ENCODE measurements at regions not wholly inside any gene's neighbourhood (a gene's known extent, or its start where the extent isn't known, plus 50 kb on each side); places are given as distances from the start of the nearest gene placed in this dataset.

DNA sequence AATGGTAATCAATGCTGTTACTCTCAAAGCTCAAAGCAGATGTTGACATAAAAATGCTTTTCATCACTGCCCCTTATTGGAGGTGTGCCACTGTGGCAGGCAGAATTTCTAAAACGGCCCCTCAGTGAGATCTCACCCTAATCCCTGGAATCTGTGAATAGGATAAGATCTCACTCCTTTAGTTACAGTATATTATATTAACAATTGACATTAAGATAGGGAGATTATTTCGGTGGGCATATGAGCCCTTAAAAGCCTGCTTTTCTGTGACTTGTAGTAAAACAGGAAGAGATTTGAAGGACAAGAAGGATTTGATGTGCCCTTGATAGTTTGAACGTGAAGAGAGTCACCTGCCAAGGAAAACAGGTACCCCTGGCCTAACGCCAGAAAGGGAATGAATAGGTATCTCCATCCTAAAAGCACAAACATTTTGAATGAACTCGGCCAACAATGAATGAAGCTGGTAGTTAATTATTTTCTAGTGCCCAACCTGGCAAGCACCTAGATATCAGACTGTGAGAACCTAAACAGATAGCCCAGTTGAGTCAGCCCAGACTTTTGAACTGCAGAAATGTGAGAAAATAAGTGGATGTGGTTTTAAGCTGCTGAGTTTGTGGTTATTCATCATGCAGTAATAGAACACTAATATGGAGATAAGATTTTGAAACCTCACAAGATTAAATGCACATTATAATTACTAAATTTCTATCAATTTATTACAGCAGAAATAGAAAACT is 881.6 kb downstream of the PCDH18 start:
- intact Hi-C loops (cut with micrococcal nuclease) = no loop called here
- BruUV-seq (replicated peaks) = no TSS peak
- ChIA-PET POLR2A (ENCODE audit: unreplicated experiment) (no interaction called here), CTCF (no interaction called here)
- peak; percentile 84 for ATAC-seq
- H3K9me3 ChIP-seq (ENCODE audit: low read length) = no peaks in the 10 kb centered on the region
- no peaks in the 10 kb centered on the region for H4K20me1 ChIP-seq (ENCODE audit: low read length)
- peak; percentile 55 for DNase-seq
- TF ChIP-seq EZH2 (IDR thresholded peaks at IDR 0.05; ENCODE audit: low read length, unreplicated experiment) (no peak), EZH2phosphoT487 (IDR thresholded peaks at IDR 0.05; ENCODE audit: borderline replicate concordance, low read length) (no peak)
- TF ChIP-seq, protein P1, sequence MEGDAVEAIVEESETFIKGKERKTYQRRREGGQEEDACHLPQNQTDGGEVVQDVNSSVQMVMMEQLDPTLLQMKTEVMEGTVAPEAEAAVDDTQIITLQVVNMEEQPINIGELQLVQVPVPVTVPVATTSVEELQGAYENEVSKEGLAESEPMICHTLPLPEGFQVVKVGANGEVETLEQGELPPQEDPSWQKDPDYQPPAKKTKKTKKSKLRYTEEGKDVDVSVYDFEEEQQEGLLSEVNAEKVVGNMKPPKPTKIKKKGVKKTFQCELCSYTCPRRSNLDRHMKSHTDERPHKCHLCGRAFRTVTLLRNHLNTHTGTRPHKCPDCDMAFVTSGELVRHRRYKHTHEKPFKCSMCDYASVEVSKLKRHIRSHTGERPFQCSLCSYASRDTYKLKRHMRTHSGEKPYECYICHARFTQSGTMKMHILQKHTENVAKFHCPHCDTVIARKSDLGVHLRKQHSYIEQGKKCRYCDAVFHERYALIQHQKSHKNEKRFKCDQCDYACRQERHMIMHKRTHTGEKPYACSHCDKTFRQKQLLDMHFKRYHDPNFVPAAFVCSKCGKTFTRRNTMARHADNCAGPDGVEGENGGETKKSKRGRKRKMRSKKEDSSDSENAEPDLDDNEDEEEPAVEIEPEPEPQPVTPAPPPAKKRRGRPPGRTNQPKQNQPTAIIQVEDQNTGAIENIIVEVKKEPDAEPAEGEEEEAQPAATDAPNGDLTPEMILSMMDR (conservative IDR thresholded peaks at IDR 0.05; ENCODE audit: low read depth, low read length) = no peak
- no peaks in the 10 kb centered on the region for H3K9me2 ChIP-seq (replicated peaks; ENCODE audit: low read length)
- H3K79me2 ChIP-seq (ENCODE audit: low read length) = no peaks in the 10 kb centered on the region
- no peak overlapping the region for H2AFZ ChIP-seq (ENCODE audit: low read length)
- no peaks in the 10 kb centered on the region for H3F3A ChIP-seq (ENCODE audit: low read length, unreplicated experiment)
- peak overlapping the region; percentile 72 for H3K9ac ChIP-seq (ENCODE audit: low read length)
- no peaks in the 10 kb centered on the region for H3K36me3 ChIP-seq (ENCODE audit: low read depth, low read length)
- peak overlapping the region; percentile 53 for H3K4me2 ChIP-seq (ENCODE audit: low read length)
- peak overlapping the region; percentile 94 for H3K27ac ChIP-seq (ENCODE audit: low read length)
- peaks cover 17% of the 10 kb centered on the region for H3K4me1 ChIP-seq (ENCODE audit: insufficient read depth, low read length)
- no peak overlapping the region for H3K4me3 ChIP-seq (ENCODE audit: low read length)
- no peaks in the 10 kb centered on the region for H3K27me3 ChIP-seq (ENCODE audit: low read length)

DNA sequence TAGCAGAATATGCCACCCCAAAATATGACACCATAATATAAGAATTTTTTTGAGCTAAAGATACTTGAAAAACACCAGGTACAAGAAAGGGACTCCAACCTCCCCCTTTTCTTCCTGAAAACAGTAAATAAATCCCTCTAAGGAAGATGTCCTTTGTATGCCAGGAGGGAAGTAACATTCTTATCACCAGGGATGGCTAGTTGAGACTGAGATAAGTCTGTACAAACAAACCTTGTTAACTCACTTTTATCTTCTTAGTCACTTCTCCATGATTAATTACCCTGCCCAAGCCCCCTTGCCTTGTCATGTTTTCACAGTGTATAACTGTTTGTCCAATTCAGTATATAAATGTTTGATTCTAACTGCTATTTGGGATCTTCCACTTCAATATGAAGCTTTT is 888.0 kb downstream of the PCDH18 start:
- H3K9me3 ChIP-seq (ENCODE audit: low read length) = no peaks in the 10 kb centered on the region
- TF ChIP-seq EZH2phosphoT487 (IDR thresholded peaks at IDR 0.05; ENCODE audit: borderline replicate concordance, low read length) (no peak), EZH2 (IDR thresholded peaks at IDR 0.05; ENCODE audit: low read length, unreplicated experiment) (no peak)
- TF ChIP-seq, protein P1 (conservative IDR thresholded peaks at IDR 0.05; ENCODE audit: low read depth, low read length) = no peak
- no peak overlapping the region for H3K4me3 ChIP-seq (ENCODE audit: low read length)
- ATAC-seq = no peak
- H3F3A ChIP-seq (ENCODE audit: low read length, unreplicated experiment) = no peaks in the 10 kb centered on the region
- no peak overlapping the region for H3K27ac ChIP-seq (ENCODE audit: low read length)
- no peak overlapping the region for H3K4me2 ChIP-seq (ENCODE audit: low read length)
- no peak overlapping the region for H3K9ac ChIP-seq (ENCODE audit: low read length)
- H4K20me1 ChIP-seq (ENCODE audit: low read length) = no peaks in the 10 kb centered on the region
- H3K27me3 ChIP-seq (ENCODE audit: low read length) = no peaks in the 10 kb centered on the region
- BruUV-seq (replicated peaks) = no TSS peak
- no peak overlapping the region for H2AFZ ChIP-seq (ENCODE audit: low read length)
- H3K79me2 ChIP-seq (ENCODE audit: low read length) = no peaks in the 10 kb centered on the region
- no peaks in the 10 kb centered on the region; the same call in 1 of the 2 replicates for H3K4me1 ChIP-seq (ENCODE audit: insufficient read depth, low read length)
- CTCF ChIA-PET = no interaction called here
- POLR2A ChIA-PET (ENCODE audit: unreplicated experiment) = no interaction called here
- H3K9me2 ChIP-seq (replicated peaks; ENCODE audit: low read length) = no peaks in the 10 kb centered on the region
- no peaks in the 10 kb centered on the region for H3K36me3 ChIP-seq (ENCODE audit: low read depth, low read length)
- intact Hi-C loops (cut with micrococcal nuclease) = no loop called here
- no peak for DNase-seq

DNA sequence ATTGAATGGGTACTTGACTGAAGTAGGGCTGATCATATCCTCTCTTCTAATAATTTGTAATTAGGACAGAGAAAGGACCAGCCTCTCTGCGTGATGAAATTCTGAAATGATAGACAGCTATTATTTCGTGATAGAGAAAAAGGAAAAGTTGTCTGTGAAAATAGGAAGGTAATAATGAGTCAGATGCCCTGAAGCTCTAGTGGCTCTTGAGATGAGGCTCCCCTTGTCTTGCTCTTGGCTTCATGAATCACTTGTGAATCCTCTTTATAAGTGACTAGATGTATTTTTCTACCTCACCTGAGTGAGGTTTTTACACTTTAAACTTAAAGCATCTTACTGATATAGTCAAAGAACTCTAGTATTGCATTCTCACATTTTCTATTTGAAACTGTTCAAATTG is 888.9 kb downstream of the PCDH18 start:
- H3K9ac ChIP-seq (ENCODE audit: low read length) = no peak overlapping the region
- H3K27me3 ChIP-seq (ENCODE audit: low read length) = no peaks in the 10 kb centered on the region
- POLR2A ChIA-PET (ENCODE audit: unreplicated experiment) = no interaction called here
- no peaks in the 10 kb centered on the region; the same call in 1 of the 2 replicates for H3K4me1 ChIP-seq (ENCODE audit: insufficient read depth, low read length)
- H2AFZ ChIP-seq (ENCODE audit: low read length) = no peak overlapping the region
- no peak for TF ChIP-seq EZH2phosphoT487 (IDR thresholded peaks at IDR 0.05; ENCODE audit: borderline replicate concordance, low read length)
- TF ChIP-seq, protein P1 (conservative IDR thresholded peaks at IDR 0.05; ENCODE audit: low read depth, low read length) = no peak
- no peak for TF ChIP-seq EZH2 (IDR thresholded peaks at IDR 0.05; ENCODE audit: low read length, unreplicated experiment)
- H3K4me2 ChIP-seq (ENCODE audit: low read length) = no peak overlapping the region
- CTCF ChIA-PET = no interaction called here
- H3F3A ChIP-seq (ENCODE audit: low read length, unreplicated experiment) = no peaks in the 10 kb centered on the region
- BruUV-seq (replicated peaks) = no TSS peak
- no peaks in the 10 kb centered on the region for H3K36me3 ChIP-seq (ENCODE audit: low read depth, low read length)
- peak; percentile 45 for DNase-seq
- no peak overlapping the region for H3K4me3 ChIP-seq (ENCODE audit: low read length)
- no peaks in the 10 kb centered on the region for H3K79me2 ChIP-seq (ENCODE audit: low read length)
- ATAC-seq = peak; percentile 46; the same call in 1 of the 2 replicates
- H4K20me1 ChIP-seq (ENCODE audit: low read length) = no peaks in the 10 kb centered on the region
- no peaks in the 10 kb centered on the region for H3K9me3 ChIP-seq (ENCODE audit: low read length)
- intact Hi-C loops (cut with micrococcal nuclease) = no loop called here
- no peaks in the 10 kb centered on the region for H3K9me2 ChIP-seq (replicated peaks; ENCODE audit: low read length)
- H3K27ac ChIP-seq (ENCODE audit: low read length) = no peak overlapping the region
